ENCODE measurements at regions not wholly inside any gene's neighbourhood (a gene's known extent, or its start where the extent isn't known, plus 50 kb on each side); places are given as distances from the start of the nearest gene placed in this dataset.

- DNase-seq (ENCODE audit: low read depth in 3 of 3, low spot score in 1 of 3), result no peak
These were observed 193.8 kb upstream of the TLE3 start for GRCh38 chr15:70291305-70292075.

GRCh38 chr15:70290708-70291107 is 193.0 kb upstream of the TLE3 start:
- no peak for DNase-seq (ENCODE audit: low read depth in 3 of 3, low spot score in 1 of 3)

GRCh38 chr15:70289191-70289955 is 191.7 kb upstream of the TLE3 start:
- no peak for DNase-seq (ENCODE audit: low read depth in 3 of 3, low spot score in 1 of 3)

DNA sequence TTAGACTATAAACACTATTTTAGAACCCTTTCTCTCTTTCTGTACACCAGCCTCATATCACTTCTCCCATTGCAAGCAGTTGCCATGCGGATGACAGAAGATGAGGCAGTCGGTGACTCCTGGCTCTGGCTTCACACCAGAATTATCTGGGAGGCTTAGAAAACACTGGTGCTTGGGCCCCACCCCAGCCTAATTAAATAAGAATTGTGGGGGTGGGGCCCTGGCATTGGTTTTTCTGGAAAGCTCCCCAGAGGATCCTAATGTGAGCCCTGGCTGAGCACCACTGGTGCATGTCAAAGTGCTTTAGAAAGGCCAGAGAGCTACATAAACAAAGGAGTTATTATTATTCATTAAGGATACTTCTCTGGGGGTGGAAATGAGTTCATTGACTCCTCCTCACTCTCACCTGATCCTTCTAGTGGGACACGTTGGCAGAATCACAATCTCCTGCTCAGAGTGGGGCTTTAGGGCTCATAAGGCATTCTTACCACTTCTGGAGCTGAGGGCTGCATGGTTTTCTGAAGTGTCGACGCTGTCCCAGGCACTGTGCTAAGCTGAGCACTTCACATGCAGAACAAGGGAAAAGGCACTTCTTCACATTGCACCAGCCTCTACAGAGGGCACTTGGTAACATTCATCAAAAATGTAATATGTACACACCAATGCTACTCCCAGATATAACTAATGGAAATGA is 188.5 kb upstream of the TLE3 start:
- DNase-seq (ENCODE audit: low read depth in 3 of 3, low spot score in 1 of 3), result no peak

DNA sequence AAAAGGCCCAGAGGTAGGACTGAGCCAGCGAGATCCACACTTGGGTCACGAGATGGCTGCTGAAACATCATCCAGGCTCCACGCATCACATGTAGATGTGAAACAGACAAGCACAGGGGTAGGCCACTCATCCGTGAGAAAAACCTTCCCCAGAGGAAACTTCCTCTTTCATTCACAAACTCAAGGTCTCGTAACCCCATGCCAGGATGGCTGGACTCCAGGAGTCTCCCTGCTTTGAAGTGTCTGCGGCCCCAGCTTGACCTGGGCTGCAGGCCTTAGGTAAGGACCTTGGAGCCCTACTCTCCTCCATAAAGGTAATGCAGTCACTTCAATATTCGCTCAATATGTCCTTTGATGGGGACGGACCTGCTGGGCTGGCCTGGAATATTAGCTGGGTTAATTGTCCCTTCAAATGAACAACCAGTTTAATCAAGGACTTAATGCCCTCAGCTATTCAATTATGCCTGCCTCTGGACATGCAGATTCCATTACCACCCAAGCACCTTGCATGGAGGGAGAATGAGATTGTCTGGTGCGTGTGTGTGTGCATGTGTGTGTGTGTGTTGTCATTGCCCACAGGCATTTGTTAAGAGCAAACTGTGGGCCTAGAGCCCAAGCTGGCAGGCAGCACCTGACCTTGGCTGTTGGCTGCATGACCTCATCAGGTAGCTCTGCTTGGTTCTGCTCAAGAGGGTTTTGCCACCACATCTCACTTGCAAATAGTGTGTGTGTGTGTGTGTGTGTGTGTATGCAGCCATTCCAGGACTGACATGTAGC is 186.9 kb upstream of the TLE3 start:
- no peak for DNase-seq (ENCODE audit: low read depth in 3 of 3, low spot score in 1 of 3)

GRCh38 chr15:70283511-70283910 is 185.8 kb upstream of the TLE3 start:
- no peak for DNase-seq (ENCODE audit: low read depth in 3 of 3, low spot score in 1 of 3)

DNA sequence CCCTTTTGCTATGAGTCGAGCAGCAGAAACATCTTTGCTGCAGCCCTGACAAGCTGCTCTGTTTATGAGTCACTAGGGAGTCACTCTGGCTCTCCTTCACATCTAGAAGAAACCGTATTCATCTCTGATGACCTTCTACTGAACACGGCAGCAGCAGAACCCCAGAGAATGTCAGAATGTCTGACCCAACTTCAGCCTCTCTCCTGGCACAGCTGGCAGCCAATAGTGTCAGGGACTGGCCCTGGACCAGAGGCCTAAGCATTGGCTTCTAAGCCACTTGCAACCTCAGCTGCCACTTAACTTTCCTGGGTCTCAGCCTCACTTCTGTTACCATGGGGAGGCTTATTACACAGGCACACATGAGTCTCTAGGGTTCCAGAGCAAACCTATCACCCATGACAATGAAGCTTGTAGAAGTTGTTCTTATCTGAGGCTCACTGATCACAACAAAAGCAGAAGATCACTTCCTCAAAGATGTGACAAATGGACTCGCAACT is 184.1 kb upstream of the TLE3 start:
- DNase-seq (ENCODE audit: low read depth in 3 of 3, low spot score in 1 of 3), result no peak

DNA sequence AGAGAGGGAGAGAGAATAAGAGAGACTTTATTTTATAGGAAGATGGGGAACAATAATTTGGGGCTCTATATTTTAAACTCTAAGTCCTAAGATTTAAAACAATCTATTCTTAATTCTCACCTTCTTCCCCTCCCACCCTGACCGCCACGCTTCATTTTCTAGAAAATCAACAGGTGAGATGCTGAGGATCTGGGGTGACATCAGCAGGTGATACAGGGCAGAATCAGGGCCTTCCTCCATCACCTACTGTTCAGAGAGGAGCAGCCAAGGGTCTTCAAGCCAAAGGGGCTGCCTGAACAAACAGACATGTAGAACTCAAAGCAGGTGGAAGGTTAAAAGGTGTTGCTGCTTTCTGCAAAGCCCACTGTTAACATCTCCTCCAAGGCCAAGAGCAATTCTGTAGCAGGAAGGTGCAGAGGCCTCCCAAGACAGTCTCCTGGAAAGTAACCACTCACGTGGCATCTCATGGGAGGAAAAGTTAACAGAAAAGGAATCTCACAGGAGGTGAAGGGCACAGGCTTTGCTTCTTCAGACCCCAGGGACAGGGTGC is 183.6 kb upstream of the TLE3 start:
- no peak for DNase-seq (ENCODE audit: low read depth in 3 of 3, low spot score in 1 of 3)

DNA sequence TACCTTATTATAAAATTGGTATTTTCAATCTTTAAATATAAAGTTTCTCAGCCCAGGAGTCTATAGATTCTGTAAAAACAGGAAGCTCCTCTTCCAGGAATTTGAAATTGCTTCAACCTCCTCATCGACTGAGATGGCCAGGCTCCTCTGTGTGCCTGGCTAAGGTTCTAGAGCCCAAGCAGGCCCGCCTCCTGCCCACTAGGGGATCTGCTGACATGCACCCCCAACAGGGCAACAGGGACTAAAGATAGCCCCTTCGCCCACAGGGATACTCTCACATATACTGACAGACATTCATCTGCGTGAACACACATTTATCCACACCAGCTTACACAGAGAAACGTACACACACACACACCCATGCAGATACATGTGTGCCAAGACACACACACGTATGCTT is 183.1 kb upstream of the TLE3 start:
- no peak for DNase-seq (ENCODE audit: low read depth in 3 of 3, low spot score in 1 of 3)

DNA sequence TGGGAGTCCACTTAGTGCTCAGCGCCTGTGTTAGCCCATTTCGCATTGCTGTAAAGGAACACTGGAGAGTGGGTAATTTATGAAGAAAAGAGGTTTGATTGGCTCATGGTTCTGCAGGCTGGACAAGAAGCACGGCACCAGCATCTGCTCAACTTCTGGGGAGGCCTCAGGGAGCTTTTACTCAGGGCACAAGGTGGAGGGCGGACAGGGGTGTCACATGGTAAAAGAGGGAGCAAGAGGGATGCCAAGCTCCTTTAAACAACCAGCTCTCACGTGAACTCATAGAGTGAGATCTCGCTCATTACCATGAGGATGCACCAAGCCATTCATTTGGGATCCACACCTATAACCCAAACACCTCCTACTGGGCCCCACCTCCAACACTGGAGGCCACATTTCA is 181.4 kb upstream of the TLE3 start:
- DNase-seq (ENCODE audit: low read depth in 3 of 3, low spot score in 1 of 3), result no peak

DNA sequence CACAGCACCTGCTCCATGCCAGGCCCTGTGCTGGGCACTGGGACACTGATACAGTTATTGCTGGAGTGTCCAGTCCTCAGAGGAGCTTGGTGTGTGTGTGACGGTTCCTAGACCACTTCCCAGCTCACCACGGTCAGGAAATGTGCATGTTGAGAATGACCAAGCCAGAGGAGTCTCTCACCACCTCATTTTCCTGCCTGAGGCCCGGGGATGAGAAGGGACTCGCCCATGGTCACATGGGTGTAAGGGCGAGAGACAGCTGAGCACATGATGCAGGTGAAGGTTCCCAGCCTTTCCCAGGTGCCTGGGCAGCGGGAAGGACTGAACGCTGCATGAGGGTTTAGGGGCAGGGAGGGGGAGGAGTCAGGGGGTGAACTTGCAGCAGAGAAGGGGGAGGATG is 180.9 kb upstream of the TLE3 start:
- no peak for DNase-seq (ENCODE audit: low read depth in 3 of 3, low spot score in 1 of 3)

DNA sequence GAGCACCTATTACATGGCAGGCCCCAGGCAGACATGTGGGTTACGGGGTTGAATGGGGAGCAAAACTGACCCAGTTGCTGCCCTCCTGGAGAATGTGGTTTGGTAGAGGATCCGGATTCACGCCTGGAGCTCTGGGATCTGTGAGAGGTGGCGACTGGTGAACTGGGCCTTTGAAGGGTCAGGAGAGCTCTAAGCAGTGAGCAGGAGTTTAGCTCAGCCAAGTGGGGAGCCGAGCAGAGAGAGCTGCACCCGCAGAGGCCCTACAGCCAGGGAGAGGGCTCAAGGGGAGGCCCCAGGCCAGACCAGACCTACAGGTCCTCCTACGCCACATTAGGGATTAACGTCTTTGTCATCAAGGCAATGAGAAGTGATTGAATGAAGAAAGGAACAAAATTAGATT is 179.8 kb upstream of the TLE3 start:
- no peak for DNase-seq (ENCODE audit: low read depth in 3 of 3, low spot score in 1 of 3)

DNA sequence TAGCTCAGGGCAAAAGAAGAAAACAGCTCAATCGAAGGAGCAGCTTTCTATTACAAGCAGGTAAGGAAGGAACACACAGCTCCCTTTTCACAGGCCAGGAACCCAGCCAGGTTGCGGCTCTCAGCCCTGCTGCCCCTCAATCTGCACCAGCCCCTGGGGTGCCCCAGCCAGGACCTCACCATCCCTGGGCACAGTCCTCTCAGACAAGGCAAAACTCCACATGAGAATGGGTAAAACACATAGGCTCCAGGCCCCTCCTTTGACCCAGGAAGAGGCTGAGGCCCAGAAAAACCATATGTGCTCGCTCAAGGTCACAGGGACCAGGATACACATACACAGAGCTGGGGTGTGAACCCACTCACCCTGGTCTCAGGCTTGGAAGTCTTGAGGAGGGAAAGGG is 178.7 kb upstream of the TLE3 start:
- DNase-seq (ENCODE audit: low read depth in 3 of 3, low spot score in 1 of 3), result no peak

DNA sequence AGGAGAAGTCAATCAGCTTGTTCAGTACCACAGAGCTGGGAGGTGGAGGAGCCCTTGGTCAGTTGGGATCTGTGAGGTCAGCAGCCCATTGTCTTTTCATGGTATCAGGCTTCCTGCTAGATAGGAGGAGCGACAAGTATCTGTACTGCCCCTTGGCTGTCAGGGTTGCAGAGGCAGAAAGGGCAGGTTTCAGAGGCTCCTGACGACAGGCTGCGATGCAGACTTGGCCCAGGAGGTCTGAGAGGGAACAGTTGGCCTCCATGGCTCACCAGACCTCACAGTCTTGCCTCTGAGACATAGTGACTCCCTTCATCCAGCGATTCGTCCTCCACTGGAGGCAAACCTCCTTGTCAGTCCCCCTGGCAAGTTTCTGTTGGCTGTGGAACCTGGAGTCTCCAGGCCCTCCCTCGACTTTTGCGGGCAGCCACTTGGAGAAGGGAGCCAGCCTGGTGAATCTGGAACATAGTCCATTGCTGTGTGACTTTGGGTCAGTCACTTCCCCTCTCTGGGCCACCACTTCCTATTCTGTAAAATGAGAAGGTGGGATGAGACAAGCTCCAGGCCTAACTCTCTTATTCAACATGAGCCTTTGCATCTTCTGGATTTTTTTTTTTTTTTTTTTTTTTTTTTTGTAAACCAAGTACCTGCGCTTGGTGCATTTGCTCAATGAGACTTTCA is 177.9 kb upstream of the TLE3 start:
- no peak for DNase-seq (ENCODE audit: low read depth in 3 of 3, low spot score in 1 of 3)

GRCh38 chr15:70274908-70275307 is 177.2 kb upstream of the TLE3 start:
- no peak for DNase-seq (ENCODE audit: low read depth in 3 of 3, low spot score in 1 of 3)

DNA sequence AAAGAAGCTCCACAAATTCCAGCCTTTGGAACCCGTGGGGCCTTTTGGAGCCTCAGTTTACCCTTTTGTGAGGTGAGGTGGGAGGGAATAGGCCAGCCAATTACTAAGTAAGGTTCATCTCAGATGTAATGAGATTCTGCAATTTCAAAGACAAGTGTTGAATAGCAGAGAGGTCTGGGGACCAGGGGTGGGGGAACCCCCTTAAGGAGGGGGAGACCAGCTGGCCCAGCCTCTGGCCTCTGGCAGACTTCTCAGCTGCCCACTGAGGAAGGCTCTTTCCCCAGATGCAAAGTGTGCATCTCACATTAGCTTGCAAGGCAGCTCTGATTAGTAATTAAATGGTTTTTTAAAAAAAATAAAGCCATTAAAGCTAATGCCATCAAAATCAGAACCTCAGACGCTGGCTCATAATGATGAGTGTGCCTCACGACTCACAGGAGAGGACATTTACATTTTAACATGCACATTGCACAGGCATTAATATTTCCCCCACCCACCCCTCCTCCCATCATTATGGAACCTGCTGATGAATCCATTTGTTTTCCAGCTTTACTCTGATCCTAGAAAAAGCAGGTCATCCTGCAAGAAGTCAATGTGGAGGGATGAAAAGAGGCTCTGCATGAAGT is 176.7 kb upstream of the TLE3 start:
- DNase-seq (ENCODE audit: low read depth in 3 of 3, low spot score in 1 of 3), result no peak

GRCh38 chr15:70273808-70274207 is 176.1 kb upstream of the TLE3 start:
- no peak for DNase-seq (ENCODE audit: low read depth in 3 of 3, low spot score in 1 of 3)

DNA sequence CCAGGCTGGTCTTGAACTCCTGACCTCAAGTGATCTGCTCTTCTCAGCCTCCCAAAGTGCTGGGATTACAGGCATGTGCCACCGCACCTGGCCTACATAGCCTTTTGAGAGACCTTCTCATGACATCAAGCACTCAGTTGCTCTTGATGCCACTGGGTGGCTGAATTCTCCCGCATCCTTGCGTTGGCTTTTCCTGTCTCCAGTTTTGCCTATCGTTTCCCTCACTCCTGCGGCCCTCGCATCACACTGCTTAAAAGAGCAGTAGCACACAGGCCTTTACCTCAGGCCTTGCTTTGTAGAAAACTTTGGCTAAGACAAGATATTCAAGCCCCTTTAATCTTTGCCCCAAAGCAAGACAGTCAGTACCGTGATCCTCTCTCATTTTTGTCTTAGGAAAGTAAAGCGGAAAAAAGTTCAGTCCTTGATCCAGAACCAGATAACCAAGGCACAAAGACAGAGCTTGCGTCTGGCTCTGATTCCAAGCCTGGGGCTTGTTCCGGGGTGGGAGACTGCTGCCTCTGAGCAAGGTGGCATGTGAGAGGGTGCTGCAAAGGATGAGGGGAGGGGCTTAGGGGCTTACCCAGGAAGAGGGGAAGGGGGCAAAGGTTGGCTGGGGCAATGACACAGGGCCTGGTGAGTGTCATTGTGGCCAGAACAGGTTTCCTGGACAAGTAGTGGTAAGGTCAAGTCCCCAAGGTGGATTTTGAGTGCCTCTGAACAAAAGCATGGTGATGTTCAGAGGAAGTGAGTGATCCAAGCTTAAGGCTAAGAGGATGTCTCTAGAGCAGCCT is 175.0 kb upstream of the TLE3 start:
- DNase-seq (ENCODE audit: low read depth in 3 of 3, low spot score in 1 of 3), result no peak

GRCh38 chr15:70271422-70272088 is 173.8 kb upstream of the TLE3 start:
- DNase-seq (ENCODE audit: low read depth in 3 of 3, low spot score in 1 of 3), result no peak
